IPS-NIHi11 (cell line): ENCODE measurements at regions not wholly inside any gene's neighbourhood (a gene's known extent, or its start where the extent isn't known, plus 50 kb on each side); places are given as distances from the start of the nearest gene placed in this dataset.
A peak's percentile ranks its signal among the peaks of the same experiment; 100 is the strongest.

ENCODE experiments used
- DNase-seq: peaks from one replicate; pipeline ENCODE4 v3.0.0; 2012; ENCODE audit warnings: mixed read lengths, low spot score

- no peak for DNase-seq
These were observed 304.5 kb downstream of the KCNRG start for GRCh38 chr13:50319635-50320255.

GRCh38 chr13:50320271-50320862 lies 305.1 kb downstream of the KCNRG start:
- DNase-seq, result no peak

GRCh38 chr13:50322006-50322405 lies 306.8 kb downstream of the KCNRG start:
- DNase-seq, result no peak

GRCh38 chr13:50323440-50324065 lies 308.3 kb downstream of the KCNRG start:
- no peak for DNase-seq

- no peak for DNase-seq
These were observed 311.0 kb downstream of the KCNRG start for GRCh38 chr13:50326271-50326670.

- DNase-seq, result no peak
These were observed 311.6 kb downstream of the KCNRG start for GRCh38 chr13:50326811-50327210.

GRCh38 chr13:50334115-50334778 lies 319.0 kb downstream of the KCNRG start:
- DNase-seq, result no peak

- DNase-seq, result no peak
These were observed 319.7 kb downstream of the KCNRG start for GRCh38 chr13:50334944-50335343.

- no peak for DNase-seq
These were observed 324.0 kb downstream of the KCNRG start for GRCh38 chr13:50339271-50339670.

- DNase-seq, result no peak
These were observed 324.9 kb downstream of the KCNRG start for GRCh38 chr13:50340146-50340545.

- no peak for DNase-seq
These were observed 325.5 kb downstream of the KCNRG start for GRCh38 chr13:50340551-50341287.

- DNase-seq, result no peak
These were observed 326.3 kb downstream of the KCNRG start for GRCh38 chr13:50341526-50341925.

- no peak for DNase-seq
These were observed 329.5 kb downstream of the KCNRG start for GRCh38 chr13:50344717-50345116.

GRCh38 chr13:50345804-50346203 lies 330.6 kb downstream of the KCNRG start:
- DNase-seq, result no peak

- DNase-seq, result no peak
These were observed 333.1 kb downstream of the KCNRG start for GRCh38 chr13:50348371-50348770.

- DNase-seq, result no peak
These were observed 337.7 kb downstream of the KCNRG start for GRCh38 chr13:50352720-50353480.

GRCh38 chr13:50353651-50354415 lies 338.6 kb downstream of the KCNRG start:
- DNase-seq, result no peak

GRCh38 chr13:50355797-50356196 lies 340.6 kb downstream of the KCNRG start:
- DNase-seq, result no peak

- DNase-seq, result no peak
These were observed 341.9 kb downstream of the KCNRG start for GRCh38 chr13:50357136-50357535.

GRCh38 chr13:50357586-50358118 lies 342.4 kb downstream of the KCNRG start:
- DNase-seq, result peak; percentile 42
